Activated CD4-positive, alpha-beta T cell treated with anti-CD3 and anti-CD28 coated beads, Interleukin-2, Interleukin-6, amounts not matched to agents 100 ng/mL and 50 ng/mL, durations not matched to agents 16 hours and 8 hours (primary cell): ENCODE measurements at regions not wholly inside any gene's neighbourhood (a gene's known extent, or its start where the extent isn't known, plus 50 kb on each side); places are given as distances from the start of the nearest gene placed in this dataset.

Source experiments
- DNase-seq: peaks from one replicate; pipeline ENCODE4 v3.0.0-alpha.2; 2020

GRCh38 chr16:11476676-11477075, 110.0 kb downstream of the LITAF start:
- DNase-seq: no peak

- DNase-seq: no peak
Measured at GRCh38 chr16:11478431-11479119, 108.1 kb downstream of the LITAF start.

GRCh38 chr16:11479916-11480315, 106.8 kb downstream of the LITAF start:
- no peak for DNase-seq

GRCh38 chr16:11480634-11481033, 106.1 kb downstream of the LITAF start:
- no peak for DNase-seq

GRCh38 chr16:11481987-11482386, 104.7 kb downstream of the LITAF start:
- DNase-seq: no peak

GRCh38 chr16:11482946-11483748, 103.6 kb downstream of the LITAF start:
- no peak for DNase-seq

- DNase-seq: no peak
Measured at GRCh38 chr16:11484691-11485258, 101.9 kb downstream of the LITAF start.

- DNase-seq: no peak
Measured at GRCh38 chr16:11485676-11486075, 101.0 kb downstream of the LITAF start.

- DNase-seq: no peak
Measured at GRCh38 chr16:11487289-11487688, 99.4 kb downstream of the LITAF start.

GRCh38 chr16:11488304-11488703, 98.4 kb downstream of the LITAF start:
- DNase-seq: no peak

GRCh38 chr16:11491524-11491923, 95.2 kb downstream of the LITAF start:
- DNase-seq: no peak

GRCh38 chr16:11492808-11493530, 93.8 kb downstream of the LITAF start:
- no peak for DNase-seq

- DNase-seq: no peak
Measured at GRCh38 chr16:11493531-11493929, 93.2 kb downstream of the LITAF start.

- no peak for DNase-seq
Measured at GRCh38 chr16:11494029-11494428, 92.7 kb downstream of the LITAF start.

- DNase-seq: no peak
Measured at GRCh38 chr16:11494433-11494832, 92.3 kb downstream of the LITAF start.

GRCh38 chr16:11495066-11495407, 91.7 kb downstream of the LITAF start:
- DNase-seq: no peak
